GM21526 (cell line): ENCODE measurements at regions not wholly inside any gene's neighbourhood (a gene's known extent, or its start where the extent isn't known, plus 50 kb on each side); places are given as distances from the start of the nearest gene placed in this dataset.

Experiments used
- ATAC-seq: cut with Tn5 transposase; IDR thresholded peaks from one replicate; pipeline ENCODE4 v1.9.1; 2021; ENCODE audit warnings: moderate library complexity; ENCODE audit not compliant: unreplicated experiment, low FRiP score

DNA sequence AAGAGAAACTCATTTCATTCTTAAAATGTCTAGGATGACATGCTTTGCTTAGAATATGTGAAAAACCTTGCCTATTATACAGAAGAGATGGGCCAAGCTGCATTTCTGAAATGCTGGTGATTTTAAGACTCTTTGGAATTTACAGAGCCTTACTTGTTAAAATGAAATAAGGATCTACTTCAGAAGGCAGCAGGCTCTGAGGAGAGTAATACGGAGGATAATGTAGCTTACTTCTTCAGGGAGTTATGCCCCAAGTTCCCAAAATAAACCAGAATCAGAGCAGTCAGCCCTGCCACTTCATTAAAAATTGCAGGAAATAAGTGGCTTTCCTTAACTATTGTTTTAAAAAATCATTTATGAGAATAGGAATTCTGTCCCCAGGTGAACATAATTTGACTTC lies 1000.3 kb upstream of the RAG2 start:
- no peak for ATAC-seq

GRCh38 chr11:37597776-37598175 lies 999.7 kb upstream of the RAG2 start:
- ATAC-seq: no peak

GRCh38 chr11:37595845-37596244 lies 997.8 kb upstream of the RAG2 start:
- no peak for ATAC-seq

DNA sequence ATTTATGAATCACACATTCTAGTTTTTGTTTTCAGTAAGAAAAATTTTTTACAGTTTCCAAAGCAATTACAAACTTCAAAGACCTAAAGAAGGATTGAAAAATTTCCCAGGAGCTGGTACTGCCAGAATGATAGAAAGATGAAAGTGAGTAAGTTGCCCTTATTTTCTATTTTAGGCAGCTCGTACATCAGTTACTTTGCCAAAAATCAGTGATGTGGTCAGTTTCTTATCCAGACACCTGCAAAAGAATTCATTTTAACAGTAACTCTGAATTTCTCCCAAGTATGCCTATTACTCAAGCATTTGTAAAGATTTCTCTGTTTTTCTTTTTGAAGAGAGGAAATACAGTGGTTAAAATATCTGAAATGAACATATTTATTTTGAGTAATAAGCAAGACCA lies 976.3 kb upstream of the RAG2 start:
- ATAC-seq: no peak

DNA sequence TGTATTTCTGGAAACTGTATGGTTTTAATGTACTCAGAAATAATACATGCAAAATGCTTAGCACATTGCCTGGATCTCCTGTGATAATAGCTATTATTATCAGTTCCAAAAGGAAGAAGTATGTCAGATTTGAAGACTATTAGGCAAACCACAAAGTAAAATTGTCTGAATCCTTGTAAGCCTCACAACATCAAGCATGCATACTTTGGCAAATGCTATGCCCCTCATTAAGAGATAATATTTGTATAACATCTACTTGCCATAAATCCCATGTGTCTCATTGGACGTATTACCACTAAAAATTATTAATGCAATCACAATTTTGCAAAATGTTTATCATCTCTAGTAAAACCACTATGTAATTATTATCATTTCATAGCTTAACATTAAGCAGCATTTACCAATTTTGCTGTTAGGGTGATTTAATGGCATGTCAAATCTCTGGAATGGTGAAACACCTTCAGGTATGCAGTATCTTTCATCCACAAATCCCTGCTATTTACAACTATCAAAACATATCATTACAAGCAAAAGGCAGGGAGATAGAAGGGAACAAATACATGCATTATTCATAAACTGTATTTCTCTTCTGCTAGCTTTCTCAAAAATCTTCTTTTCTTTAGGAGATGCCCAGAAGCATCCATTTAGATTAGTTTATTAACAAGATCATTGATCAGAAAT lies 974.6 kb upstream of the RAG2 start:
- no peak for ATAC-seq

- no peak for ATAC-seq
Observed at GRCh38 chr11:37571246-37571645, 973.2 kb upstream of the RAG2 start.

- ATAC-seq: no peak
Observed at GRCh38 chr11:37560991-37561390, 963.0 kb upstream of the RAG2 start.

- no peak for ATAC-seq
Observed at GRCh38 chr11:37560346-37560745, 962.3 kb upstream of the RAG2 start.

- no peak for ATAC-seq
Observed at GRCh38 chr11:37558619-37559210, 960.7 kb upstream of the RAG2 start.

- ATAC-seq: no peak
Observed at GRCh38 chr11:37557990-37558389, 960.0 kb upstream of the RAG2 start.

- ATAC-seq: no peak
Observed at GRCh38 chr11:37552284-37552683, 954.2 kb upstream of the RAG2 start.

GRCh38 chr11:37544491-37544890 lies 946.5 kb upstream of the RAG2 start:
- no peak for ATAC-seq

DNA sequence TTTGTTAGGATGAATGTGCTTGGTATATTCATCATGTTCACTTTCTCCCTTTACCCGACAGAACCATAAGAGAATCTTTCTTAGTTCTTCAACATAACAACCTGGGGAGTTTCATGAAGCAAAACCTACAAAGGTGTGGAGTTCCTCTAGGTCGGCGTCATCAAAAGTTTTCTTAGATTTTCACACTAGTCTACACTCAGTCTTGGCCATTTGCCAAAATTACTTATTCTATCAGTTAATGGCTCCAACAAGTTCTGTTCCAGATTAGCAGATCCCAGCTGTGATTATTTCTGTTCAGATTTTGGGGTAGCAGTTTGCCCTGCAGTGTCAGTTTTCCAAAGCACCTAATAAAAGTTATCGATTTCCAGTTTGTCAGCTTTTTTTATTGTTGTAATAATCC lies 935.8 kb upstream of the RAG2 start:
- ATAC-seq: no peak

- ATAC-seq: no peak
Observed at GRCh38 chr11:37533087-37533486, 935.1 kb upstream of the RAG2 start.

- ATAC-seq: no peak
Observed at GRCh38 chr11:37532271-37532670, 934.2 kb upstream of the RAG2 start.

- ATAC-seq: no peak
Observed at GRCh38 chr11:37527545-37527944, 929.5 kb upstream of the RAG2 start.

DNA sequence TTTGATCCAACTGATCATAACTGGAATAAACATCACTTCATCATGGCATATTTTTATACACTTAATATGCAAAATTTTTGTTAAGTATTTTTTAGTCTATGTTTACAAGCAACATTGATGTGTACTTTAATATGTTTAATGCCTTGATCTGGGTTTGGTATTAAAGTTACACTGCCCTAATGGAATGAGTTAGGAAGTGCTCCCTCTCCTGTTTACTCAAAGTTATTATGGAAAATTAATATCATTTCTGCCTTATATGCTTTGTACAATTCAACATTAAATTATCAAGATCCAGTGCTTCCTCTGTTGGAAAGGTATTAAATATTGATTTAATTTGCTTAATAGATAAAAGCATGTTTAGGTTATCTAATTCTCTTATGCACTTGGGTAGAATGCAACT lies 927.3 kb upstream of the RAG2 start:
- ATAC-seq: no peak

GRCh38 chr11:37519781-37520180 lies 921.7 kb upstream of the RAG2 start:
- ATAC-seq: no peak

DNA sequence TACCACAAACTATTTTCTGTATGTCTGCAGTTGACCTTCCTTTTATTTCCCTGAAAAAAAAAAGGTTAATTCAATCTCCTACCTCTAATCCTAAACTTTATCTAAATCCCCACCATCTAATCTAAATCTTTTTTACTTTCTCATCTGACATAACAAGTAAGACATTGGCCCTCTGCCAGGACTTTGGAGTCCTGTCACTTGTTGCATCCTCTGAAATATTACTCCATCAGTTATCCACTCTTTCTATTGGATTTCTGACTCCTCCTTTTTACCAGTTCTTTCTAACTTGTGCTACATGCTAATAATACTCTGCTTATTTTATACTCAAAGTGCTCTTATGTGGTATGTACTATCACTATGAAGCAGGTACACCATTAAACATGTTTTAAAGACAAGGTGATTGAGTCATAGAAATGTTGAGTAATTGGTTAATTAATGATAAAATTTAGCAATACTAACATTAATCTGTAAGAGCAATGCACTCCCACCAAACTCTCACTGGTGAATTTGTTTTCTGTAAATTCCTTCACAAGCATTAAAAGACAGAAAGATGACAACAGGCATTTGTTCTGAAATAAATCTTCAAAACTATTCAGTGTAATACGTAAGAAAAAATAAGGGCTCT lies 914.2 kb upstream of the RAG2 start:
- no peak for ATAC-seq

DNA sequence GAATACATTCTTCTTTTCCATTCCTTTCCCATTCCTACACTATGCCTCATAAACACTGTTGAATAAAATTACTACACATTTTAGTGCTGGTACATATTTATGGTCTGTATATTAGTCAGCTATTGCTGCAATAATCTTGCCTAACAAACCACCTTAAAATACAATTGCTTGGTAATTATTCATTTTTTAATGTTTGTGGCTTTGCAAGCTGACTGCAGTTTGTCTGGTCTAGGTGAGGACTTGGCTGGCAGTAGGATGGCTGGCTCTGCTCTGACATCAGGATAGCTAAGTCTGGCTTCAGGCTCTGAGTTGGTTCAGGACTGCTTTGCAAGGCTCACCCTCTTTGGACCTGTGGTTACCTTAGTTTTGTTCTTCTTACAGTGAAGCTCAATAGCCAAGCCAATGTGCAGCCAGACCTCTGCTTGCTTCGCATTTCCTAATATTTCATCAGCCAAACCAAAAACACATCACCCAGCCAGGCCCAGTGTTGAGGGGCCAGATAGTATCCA lies 913.4 kb upstream of the RAG2 start:
- no peak for ATAC-seq

- ATAC-seq: no peak
Observed at GRCh38 chr11:37509506-37509905, 911.5 kb upstream of the RAG2 start.

DNA sequence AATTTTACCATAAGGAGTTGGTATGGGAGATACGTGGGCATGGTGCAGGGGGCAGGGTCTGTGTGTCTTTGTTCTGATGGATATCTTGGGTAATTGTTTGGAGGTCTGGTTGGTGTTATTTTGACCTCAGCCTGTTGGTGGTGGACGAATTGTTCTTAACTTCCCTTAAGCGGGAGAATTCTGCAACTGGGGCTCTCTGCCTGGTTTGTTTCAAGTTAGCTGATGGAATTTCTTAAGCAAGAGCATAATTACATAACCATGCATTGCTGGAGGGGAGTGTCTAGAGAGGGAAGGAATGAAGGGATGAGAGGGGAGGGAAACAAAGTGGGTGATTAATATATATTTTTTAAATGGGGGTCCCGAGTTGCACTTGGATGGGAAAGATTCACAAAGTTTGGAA lies 908.5 kb upstream of the RAG2 start:
- no peak for ATAC-seq
